ENCODE measurements at regions not wholly inside any gene's neighbourhood (a gene's known extent, or its start where the extent isn't known, plus 50 kb on each side); places are given as distances from the start of the nearest gene placed in this dataset.

DNA sequence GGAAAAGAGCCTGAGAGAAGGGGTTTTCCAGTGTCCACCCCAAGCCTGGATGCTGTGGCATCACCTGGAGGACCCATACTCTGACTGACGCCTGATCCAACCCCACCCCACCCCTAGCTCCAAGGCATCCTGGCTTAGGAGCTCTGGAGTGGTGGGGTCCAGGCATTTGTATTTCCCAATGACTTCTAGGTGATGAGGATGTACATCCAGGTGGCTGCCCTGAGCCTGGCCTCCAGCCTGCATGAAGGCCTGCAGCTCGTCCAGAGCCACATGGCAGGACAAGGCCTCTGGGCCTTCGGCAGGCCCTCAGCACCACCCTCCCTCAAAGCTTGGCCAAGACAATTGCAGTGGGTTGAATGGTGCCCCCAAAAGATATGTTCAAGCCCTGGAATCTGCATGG lies 347.5 kb downstream of the C16orf95 start:
- no peaks in the 10 kb centered on the region for H3K79me2 ChIP-seq (ENCODE audit: low read length)
- no peak overlapping the region for H3K9ac ChIP-seq (ENCODE audit: low read length)
- H3K9me3 ChIP-seq (ENCODE audit: insufficient read depth, low read length) = no peaks in the 10 kb centered on the region
- no peaks in the 10 kb centered on the region for H3K36me3 ChIP-seq (replicated peaks; ENCODE audit: low read depth, low read length)
- no peak overlapping the region for H3K27ac ChIP-seq (ENCODE audit: low read length)
- TF ChIP-seq EZH2phosphoT487 (IDR thresholded peaks at IDR 0.05; ENCODE audit: low read depth) (no peak), CTCF (IDR thresholded peaks at IDR 0.05; ENCODE audit: low read depth, low read length) (no peak)
- no peak overlapping the region for H3K4me2 ChIP-seq (ENCODE audit: low read length)
- H2AFZ ChIP-seq (ENCODE audit: low read depth, low read length) = no peak overlapping the region
- no peak overlapping the region for H3K4me3 ChIP-seq (ENCODE audit: low read length)
- H3K4me1 ChIP-seq (ENCODE audit: low read length) = no peaks in the 10 kb centered on the region
- no peaks in the 10 kb centered on the region for H3K27me3 ChIP-seq (ENCODE audit: low read depth, low read length)
- H4K20me1 ChIP-seq (ENCODE audit: insufficient read depth, low read length) = no peaks in the 10 kb centered on the region

DNA sequence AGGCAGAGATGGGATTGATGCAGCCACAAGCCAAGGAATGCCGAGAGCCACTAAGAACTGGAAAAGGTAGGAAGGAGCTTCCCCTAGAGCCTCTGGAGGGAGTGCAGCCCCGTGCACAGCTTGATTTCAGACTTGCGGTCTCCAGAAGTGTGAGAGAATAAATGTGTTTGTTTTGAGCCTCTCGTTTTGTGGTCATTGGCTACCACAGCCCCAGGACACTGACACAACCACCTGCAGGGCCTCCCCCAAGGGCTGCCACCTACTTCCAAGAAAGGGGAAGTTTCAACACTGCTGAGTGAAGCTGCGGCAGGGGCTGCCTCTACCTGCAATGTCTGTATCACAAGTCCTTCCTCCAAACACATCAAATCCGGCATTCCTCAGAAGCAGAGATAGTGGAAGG lies 346.9 kb downstream of the C16orf95 start:
- no peaks in the 10 kb centered on the region for H3K27me3 ChIP-seq (ENCODE audit: low read depth, low read length)
- TF ChIP-seq EZH2phosphoT487 (IDR thresholded peaks at IDR 0.05; ENCODE audit: low read depth) = no peak
- H3K4me3 ChIP-seq (ENCODE audit: low read length) = no peak overlapping the region
- no peaks in the 10 kb centered on the region for H3K79me2 ChIP-seq (ENCODE audit: low read length)
- no peaks in the 10 kb centered on the region for H3K4me1 ChIP-seq (ENCODE audit: low read length)
- H3K27ac ChIP-seq (ENCODE audit: low read length) = no peak overlapping the region
- no peak overlapping the region for H3K9ac ChIP-seq (ENCODE audit: low read length)
- H2AFZ ChIP-seq (ENCODE audit: low read depth, low read length) = no peak overlapping the region
- no peaks in the 10 kb centered on the region for H3K9me3 ChIP-seq (ENCODE audit: insufficient read depth, low read length)
- no peaks in the 10 kb centered on the region for H4K20me1 ChIP-seq (ENCODE audit: insufficient read depth, low read length)
- no peaks in the 10 kb centered on the region for H3K36me3 ChIP-seq (replicated peaks; ENCODE audit: low read depth, low read length)
- H3K4me2 ChIP-seq (ENCODE audit: low read length) = no peak overlapping the region

DNA sequence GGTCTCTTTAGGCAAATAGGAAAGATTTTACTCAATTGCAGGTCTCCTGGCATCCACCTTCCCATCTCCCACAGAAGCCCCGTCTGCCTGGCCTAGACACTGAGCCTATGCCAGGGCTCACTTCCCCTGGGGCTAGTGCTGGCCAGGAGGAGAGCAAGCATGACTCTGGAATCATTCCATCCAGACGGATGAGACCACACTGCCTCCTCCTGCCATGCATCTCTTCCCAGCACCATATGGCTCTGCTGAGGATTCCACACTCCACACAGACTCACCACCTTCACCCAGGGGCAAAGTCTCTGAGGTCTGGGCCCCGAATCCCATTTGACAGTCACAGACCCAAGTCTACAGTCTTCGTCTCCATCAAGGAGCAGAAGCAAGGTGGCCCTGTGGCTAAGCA lies 346.5 kb downstream of the C16orf95 start:
- Histone ChIP-seq H3K79me2 (ENCODE audit: low read length) (no peaks in the 10 kb centered on the region), H4K20me1 (ENCODE audit: insufficient read depth, low read length) (no peaks in the 10 kb centered on the region), H2AFZ (ENCODE audit: low read depth, low read length) (no peak overlapping the region), H3K4me2 (ENCODE audit: low read length) (no peak overlapping the region), H3K4me3 (ENCODE audit: low read length) (no peak overlapping the region), H3K27ac (ENCODE audit: low read length) (no peak overlapping the region), H3K9ac (ENCODE audit: low read length) (no peak overlapping the region), H3K4me1 (ENCODE audit: low read length) (no peaks in the 10 kb centered on the region), H3K36me3 (replicated peaks; ENCODE audit: low read depth, low read length) (no peaks in the 10 kb centered on the region), H3K27me3 (ENCODE audit: low read depth, low read length) (no peaks in the 10 kb centered on the region), H3K9me3 (ENCODE audit: insufficient read depth, low read length) (no peaks in the 10 kb centered on the region)
- TF ChIP-seq CTCF (IDR thresholded peaks at IDR 0.05; ENCODE audit: low read depth, low read length) (no peak), EZH2phosphoT487 (IDR thresholded peaks at IDR 0.05; ENCODE audit: low read depth) (no peak)

GRCh38 chr16:86971251-86971650 lies 345.9 kb downstream of the C16orf95 start:
- H3K4me2 ChIP-seq (ENCODE audit: low read length) = no peak overlapping the region
- no peak overlapping the region for H3K4me3 ChIP-seq (ENCODE audit: low read length)
- H3K79me2 ChIP-seq (ENCODE audit: low read length) = no peaks in the 10 kb centered on the region
- H3K36me3 ChIP-seq (replicated peaks; ENCODE audit: low read depth, low read length) = no peaks in the 10 kb centered on the region
- TF ChIP-seq EZH2phosphoT487 (IDR thresholded peaks at IDR 0.05; ENCODE audit: low read depth) (no peak), CTCF (IDR thresholded peaks at IDR 0.05; ENCODE audit: low read depth, low read length) (no peak)
- no peaks in the 10 kb centered on the region for H3K4me1 ChIP-seq (ENCODE audit: low read length)
- H3K27ac ChIP-seq (ENCODE audit: low read length) = no peak overlapping the region
- no peaks in the 10 kb centered on the region for H4K20me1 ChIP-seq (ENCODE audit: insufficient read depth, low read length)
- H3K9me3 ChIP-seq (ENCODE audit: insufficient read depth, low read length) = no peaks in the 10 kb centered on the region
- no peak overlapping the region for H2AFZ ChIP-seq (ENCODE audit: low read depth, low read length)
- H3K27me3 ChIP-seq (ENCODE audit: low read depth, low read length) = no peaks in the 10 kb centered on the region
- no peak overlapping the region for H3K9ac ChIP-seq (ENCODE audit: low read length)

GRCh38 chr16:86974120-86974519 lies 343.1 kb downstream of the C16orf95 start:
- Histone ChIP-seq H3K79me2 (ENCODE audit: low read length) (no peaks in the 10 kb centered on the region), H3K36me3 (replicated peaks; ENCODE audit: low read depth, low read length) (no peaks in the 10 kb centered on the region), H3K9me3 (ENCODE audit: insufficient read depth, low read length) (no peaks in the 10 kb centered on the region), H3K4me3 (ENCODE audit: low read length) (no peak overlapping the region), H2AFZ (ENCODE audit: low read depth, low read length) (no peak overlapping the region), H3K27ac (ENCODE audit: low read length) (no peak overlapping the region), H4K20me1 (ENCODE audit: insufficient read depth, low read length) (no peaks in the 10 kb centered on the region), H3K27me3 (ENCODE audit: low read depth, low read length) (no peaks in the 10 kb centered on the region), H3K9ac (ENCODE audit: low read length) (no peak overlapping the region), H3K4me1 (ENCODE audit: low read length) (no peaks in the 10 kb centered on the region), H3K4me2 (ENCODE audit: low read length) (no peak overlapping the region)
- TF ChIP-seq EZH2phosphoT487 (IDR thresholded peaks at IDR 0.05; ENCODE audit: low read depth) (no peak), CTCF (IDR thresholded peaks at IDR 0.05; ENCODE audit: low read depth, low read length) (no peak)
